CD4-positive, alpha-beta T cell treated with Interferon gamma for 1 hour (primary cell): ENCODE measurements at regions not wholly inside any gene's neighbourhood (a gene's known extent, or its start where the extent isn't known, plus 50 kb on each side); places are given as distances from the start of the nearest gene placed in this dataset.

ENCODE experiments used
- DNase-seq: peaks from one replicate; pipeline ENCODE4 v3.0.0-alpha.2; 2020

- DNase-seq = no peak
These were observed 50.0 kb upstream of the LYVE1 start for GRCh38 chr11:10618490-10618889.
